GM12892 (cell line): ENCODE measurements at regions not wholly inside any gene's neighbourhood (a gene's known extent, or its start where the extent isn't known, plus 50 kb on each side); places are given as distances from the start of the nearest gene placed in this dataset.
"Not testable (repeated sequence)": the region's sequence is repeated elsewhere in the genome, so short reads cannot be mapped to it uniquely, and the experiment has no call there.

Experiments used
- DNase-seq: peaks from one replicate; pipeline ENCODE4 v3.0.0; 2011; ENCODE audit not compliant: insufficient read length
- FAIRE-seq: peaks from 2 replicates; lab custom pipeline; 2011; peaks lifted over from hg19 to GRCh38; lab: Jason Lieb, UNC
- POLR2A ChIP-seq: IDR thresholded peaks from 2 replicates; pipeline ENCODE4 v1.6.1; 2011; ENCODE audit warnings: low read depth, low read length, control low read depth
- POLR2AphosphoS5 ChIP-seq: IDR thresholded peaks from 2 replicates; pipeline ENCODE4 v1.6.1; 2011; ENCODE audit warnings: low read depth, low read length, control low read depth
- TAF1 ChIP-seq: IDR thresholded peaks from 2 replicates; pipeline ENCODE4 v1.6.1; 2011; ENCODE audit warnings: low read depth, mild to moderate bottlenecking, control low read depth, low read length, borderline replicate concordance

GRCh38 chrX:68985135-68985755 is 156.4 kb downstream of the EFNB1 start:
- FAIRE-seq (no peak), DNase-seq (no peak)
- TF ChIP-seq TAF1 = no peak
- no peak for TF ChIP-seq POLR2A
- TF ChIP-seq POLR2AphosphoS5 = no peak

GRCh38 chrX:68983004-68983857 is 154.4 kb downstream of the EFNB1 start:
- no peak for DNase-seq
- TF ChIP-seq TAF1 = no peak
- no peak for TF ChIP-seq POLR2AphosphoS5
- TF ChIP-seq POLR2A = no peak
- FAIRE-seq = no peak

- TF ChIP-seq POLR2A (no peak), POLR2AphosphoS5 (no peak), TAF1 (no peak)
- no peak for FAIRE-seq
- DNase-seq = no peak
Observed at GRCh38 chrX:68982476-68982875, 153.7 kb downstream of the EFNB1 start.

- TF ChIP-seq POLR2AphosphoS5 (no peak), POLR2A (no peak), TAF1 (no peak)
- FAIRE-seq (no peak), DNase-seq (no peak)
Observed at GRCh38 chrX:68980906-68981616, 152.2 kb downstream of the EFNB1 start.

- FAIRE-seq (no peak), DNase-seq (no peak)
- TF ChIP-seq TAF1 (no peak), POLR2A (no peak), POLR2AphosphoS5 (no peak)
Observed at GRCh38 chrX:68978655-68979054, 149.8 kb downstream of the EFNB1 start.

GRCh38 chrX:68978255-68978654 is 149.4 kb downstream of the EFNB1 start:
- FAIRE-seq = no peak
- no peak for DNase-seq
- no peak for TF ChIP-seq TAF1
- TF ChIP-seq POLR2A = no peak
- TF ChIP-seq POLR2AphosphoS5 = no peak

- TF ChIP-seq TAF1 = no peak
- TF ChIP-seq POLR2A = no peak
- no peak for TF ChIP-seq POLR2AphosphoS5
- no peak for FAIRE-seq
- no peak for DNase-seq
Observed at GRCh38 chrX:68953331-68953730, 124.5 kb downstream of the EFNB1 start.

GRCh38 chrX:68951942-68952619 is 123.3 kb downstream of the EFNB1 start:
- FAIRE-seq, DNase-seq: not testable (repeated sequence)

GRCh38 chrX:68950937-68951336 is 122.1 kb downstream of the EFNB1 start:
- FAIRE-seq (no peak), DNase-seq (no peak)
- TF ChIP-seq POLR2A (no peak), POLR2AphosphoS5 (no peak), TAF1 (no peak)

GRCh38 chrX:68947882-68948605 is 119.2 kb downstream of the EFNB1 start:
- DNase-seq (no peak), FAIRE-seq (no peak)
- no peak for TF ChIP-seq TAF1
- TF ChIP-seq POLR2A = no peak
- no peak for TF ChIP-seq POLR2AphosphoS5

GRCh38 chrX:68945603-68946228 is 116.9 kb downstream of the EFNB1 start:
- FAIRE-seq (no peak), DNase-seq (no peak)
- TF ChIP-seq POLR2AphosphoS5 (no peak), POLR2A (no peak), TAF1 (no peak)
